ENCODE measurements at regions not wholly inside any gene's neighbourhood (a gene's known extent, or its start where the extent isn't known, plus 50 kb on each side); places are given as distances from the start of the nearest gene placed in this dataset.

DNA sequence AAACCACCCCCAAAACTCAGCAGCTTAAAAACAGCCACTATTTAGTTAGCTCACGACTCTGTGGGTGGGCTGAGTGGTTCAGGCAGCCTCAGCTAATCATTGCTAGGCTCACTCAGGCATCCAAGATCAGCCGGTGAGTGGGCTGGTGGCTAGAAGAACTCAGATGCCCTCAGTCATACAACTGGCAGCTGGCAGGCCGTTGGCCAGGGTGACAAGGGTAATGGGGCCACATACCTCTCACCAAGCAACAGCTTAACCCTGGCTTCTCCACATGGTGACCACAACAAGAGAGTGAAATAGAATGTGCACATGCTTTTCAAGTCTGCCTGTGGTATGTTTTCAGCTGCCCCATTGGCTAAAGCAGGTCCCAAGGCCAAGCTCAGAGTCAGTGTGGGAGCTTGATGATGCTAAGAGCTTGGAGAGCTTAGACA is 435.4 kb upstream of the TSHZ3 start:
- Histone ChIP-seq H3K4me3 (no peak overlapping the region), H3K9me3 (no peaks in the 10 kb centered on the region), H3K36me3 (no peaks in the 10 kb centered on the region), H3K27ac (no peak overlapping the region), H3K4me1 (no peaks in the 10 kb centered on the region), H3K27me3 (no peaks in the 10 kb centered on the region)
- 92% methylated on average over 2 of the region's 3 CpGs; no CpG with 5 or more reads in 1 of the 2 donors for WGBS, 2 donors (ENCODE audit: low coverage in 1 of 2)
- no peak for ATAC-seq
- TF ChIP-seq EP300 (IDR thresholded peaks at IDR 0.05) = no peak
- TF ChIP-seq POLR2A (IDR thresholded peaks at IDR 0.05) = no peak
- TF ChIP-seq CTCF (IDR thresholded peaks at IDR 0.05) = no peak
- TF ChIP-seq POLR2AphosphoS5 (IDR thresholded peaks at IDR 0.05) = no peak

- Histone ChIP-seq H3K4me1 (no peaks in the 10 kb centered on the region), H3K36me3 (no peaks in the 10 kb centered on the region), H3K27ac (no peak overlapping the region), H3K9me3 (no peaks in the 10 kb centered on the region), H3K4me3 (no peak overlapping the region), H3K27me3 (no peaks in the 10 kb centered on the region)
- ATAC-seq = no peak
- TF ChIP-seq EP300 (IDR thresholded peaks at IDR 0.05) = no peak
- no peak for TF ChIP-seq POLR2AphosphoS5 (IDR thresholded peaks at IDR 0.05)
- TF ChIP-seq CTCF (IDR thresholded peaks at IDR 0.05) = no peak
- no peak for TF ChIP-seq POLR2A (IDR thresholded peaks at IDR 0.05)
- WGBS, 2 donors (ENCODE audit: low coverage in 1 of 2) = 76 to 83% methylated on average over 4 of the region's 4 CpGs
These were observed 452.4 kb upstream of the TSHZ3 start for GRCh38 chr19:31801611-31802010.

- 76 to 100% methylated on average over 3 to 5 of the region's 6 CpGs for WGBS, 2 donors (ENCODE audit: low coverage in 1 of 2)
- H3K27me3 ChIP-seq = no peaks in the 10 kb centered on the region
- H3K4me3 ChIP-seq = no peak overlapping the region
- no peak overlapping the region for H3K27ac ChIP-seq
- no peak for ATAC-seq
- TF ChIP-seq CTCF (IDR thresholded peaks at IDR 0.05) = no peak
- TF ChIP-seq POLR2AphosphoS5 (IDR thresholded peaks at IDR 0.05) = no peak
- TF ChIP-seq EP300 (IDR thresholded peaks at IDR 0.05) = no peak
- TF ChIP-seq POLR2A (IDR thresholded peaks at IDR 0.05) = no peak
- no peaks in the 10 kb centered on the region for H3K36me3 ChIP-seq
- H3K4me1 ChIP-seq = no peaks in the 10 kb centered on the region
- no peaks in the 10 kb centered on the region for H3K9me3 ChIP-seq
These were observed 454.7 kb upstream of the TSHZ3 start for GRCh38 chr19:31803835-31804446.

DNA sequence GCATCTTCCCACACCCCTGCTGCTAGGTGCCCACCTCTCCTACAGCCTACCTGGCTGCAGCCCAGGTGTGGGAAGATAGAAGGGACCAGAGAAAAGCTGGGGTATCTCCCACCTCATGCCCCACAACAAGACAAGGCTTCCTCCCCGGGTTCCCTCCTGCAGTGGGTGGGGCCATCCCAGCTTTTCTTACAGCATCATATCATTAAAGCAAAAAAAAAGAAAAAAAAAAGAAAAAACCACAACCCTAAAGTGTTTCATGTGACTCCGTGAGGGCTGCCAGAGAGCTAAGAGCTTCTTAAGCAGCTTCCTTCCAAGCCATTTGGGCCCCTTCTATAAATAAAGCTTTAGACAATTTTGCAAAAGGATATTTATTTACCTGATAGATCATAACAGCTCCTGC is 455.4 kb upstream of the TSHZ3 start:
- Histone ChIP-seq H3K27ac (no peak overlapping the region), H3K27me3 (no peaks in the 10 kb centered on the region), H3K36me3 (no peaks in the 10 kb centered on the region), H3K4me3 (no peak overlapping the region), H3K4me1 (no peaks in the 10 kb centered on the region), H3K9me3 (no peaks in the 10 kb centered on the region)
- no peak for TF ChIP-seq POLR2AphosphoS5 (IDR thresholded peaks at IDR 0.05)
- TF ChIP-seq POLR2A (IDR thresholded peaks at IDR 0.05) = no peak
- no peak for TF ChIP-seq EP300 (IDR thresholded peaks at IDR 0.05)
- no peak for TF ChIP-seq CTCF (IDR thresholded peaks at IDR 0.05)
- ATAC-seq = no peak
- WGBS, 2 donors (ENCODE audit: low coverage in 1 of 2) = 52 to 65% methylated on average over 2 of the region's 2 CpGs

GRCh38 chr19:31810536-31811109 is 461.4 kb upstream of the TSHZ3 start:
- WGBS, 2 donors (ENCODE audit: low coverage in 1 of 2) = 80 to 92% methylated on average over 6 of the region's 6 CpGs
- no peak overlapping the region for H3K27ac ChIP-seq
- H3K4me1 ChIP-seq = no peaks in the 10 kb centered on the region
- H3K4me3 ChIP-seq = no peak overlapping the region
- ATAC-seq = no peak
- no peaks in the 10 kb centered on the region for H3K36me3 ChIP-seq
- H3K27me3 ChIP-seq = no peaks in the 10 kb centered on the region
- H3K9me3 ChIP-seq = no peaks in the 10 kb centered on the region
- TF ChIP-seq POLR2AphosphoS5 (IDR thresholded peaks at IDR 0.05) (no peak), POLR2A (IDR thresholded peaks at IDR 0.05) (no peak), EP300 (IDR thresholded peaks at IDR 0.05) (no peak), CTCF (IDR thresholded peaks at IDR 0.05) (no peak)

Data from gastroesophageal sphincter (tissue), 4 donors.